ENCODE measurements at regions not wholly inside any gene's neighbourhood (a gene's known extent, or its start where the extent isn't known, plus 50 kb on each side); places are given as distances from the start of the nearest gene placed in this dataset.

DNA sequence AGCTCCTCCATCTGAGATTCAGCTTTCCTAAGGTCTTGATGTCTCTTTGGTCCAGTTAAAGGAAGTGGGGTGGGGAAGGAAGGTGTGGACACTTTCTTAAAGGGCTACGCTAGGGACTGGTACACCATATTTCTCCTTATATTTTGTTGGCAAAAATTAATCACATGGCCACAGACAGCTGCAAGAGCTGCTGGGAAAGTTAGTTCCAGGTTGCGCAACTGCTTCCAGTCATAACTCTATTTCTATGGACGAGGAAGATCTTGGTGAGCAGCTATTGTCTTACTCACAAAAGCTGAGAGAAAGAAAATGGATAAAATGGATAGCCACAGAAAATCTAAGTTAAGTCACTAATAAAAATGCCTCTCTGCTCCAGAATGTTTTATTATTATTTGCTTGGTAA, 60.7 kb upstream of the PPM1B start:
- intact Hi-C loops (cut with DNase I) = no loop called here
- DNase-seq = no peak
- ATAC-seq (ENCODE audit: poor library complexity) = no peak

DNA sequence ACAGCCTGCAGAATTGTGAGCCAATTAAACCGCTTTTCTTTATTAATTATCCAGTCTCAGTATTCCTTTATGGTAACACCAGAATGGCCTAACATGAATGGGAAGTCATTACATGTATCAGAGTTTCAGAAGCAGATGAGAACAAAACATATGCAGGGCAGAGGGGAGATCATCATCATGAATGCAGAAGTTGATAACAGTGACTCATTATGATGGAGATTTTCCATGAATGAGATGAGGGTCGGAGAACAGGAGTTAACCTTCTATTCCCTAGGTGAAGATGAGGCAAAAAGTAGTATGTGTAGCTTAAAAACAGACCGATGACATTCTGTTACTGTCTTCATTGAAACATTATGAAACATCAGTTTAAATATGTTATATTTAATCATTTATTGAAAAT, 59.5 kb upstream of the PPM1B start:
- ATAC-seq (ENCODE audit: poor library complexity) = no peak
- intact Hi-C loops (cut with DNase I) = no loop called here
- no peak for DNase-seq

DNA sequence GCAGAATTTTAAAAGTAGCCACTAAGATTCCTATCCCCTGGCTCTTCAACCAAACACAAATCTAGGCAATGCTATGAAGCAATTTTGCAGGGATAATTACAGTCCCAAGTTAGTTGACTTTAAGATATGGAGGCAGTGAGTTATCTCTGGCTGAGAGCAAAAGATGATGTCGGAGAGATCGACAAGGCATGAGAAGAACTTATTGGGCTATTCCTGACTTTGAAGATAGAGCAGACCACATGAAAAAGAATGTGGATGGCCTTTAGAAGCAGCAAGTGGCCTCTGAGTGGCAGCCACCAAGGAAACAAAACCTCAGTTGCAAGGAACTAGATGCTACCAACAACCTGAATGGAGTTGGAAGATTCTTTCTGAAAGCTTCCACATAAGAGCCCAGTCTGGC, 58.2 kb upstream of the PPM1B start:
- intact Hi-C loops (cut with DNase I) = no loop called here
- DNase-seq (no peak), ATAC-seq (ENCODE audit: poor library complexity) (no peak)

DNA sequence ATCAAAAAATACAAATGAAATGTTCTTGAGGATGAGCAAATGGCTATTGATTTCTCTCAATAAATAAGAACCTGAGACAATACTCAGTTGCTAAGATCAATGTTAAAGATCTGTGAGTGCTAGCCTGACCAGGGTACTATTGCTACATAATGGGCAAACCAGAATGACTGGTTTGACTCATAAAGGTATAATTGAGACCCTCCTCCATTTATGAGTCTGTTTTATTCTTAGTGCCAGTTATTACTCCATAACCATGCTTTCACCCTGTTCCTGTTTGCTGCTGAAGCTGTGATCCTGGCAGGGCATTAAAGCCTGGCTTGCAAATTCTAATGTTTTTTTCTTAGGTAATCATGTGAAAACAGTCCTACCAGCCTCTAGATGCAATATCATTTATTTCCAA, 56.6 kb upstream of the PPM1B start:
- DNase-seq (no peak), ATAC-seq (ENCODE audit: poor library complexity) (no peak)
- intact Hi-C loops (cut with DNase I) = no loop called here

DNA sequence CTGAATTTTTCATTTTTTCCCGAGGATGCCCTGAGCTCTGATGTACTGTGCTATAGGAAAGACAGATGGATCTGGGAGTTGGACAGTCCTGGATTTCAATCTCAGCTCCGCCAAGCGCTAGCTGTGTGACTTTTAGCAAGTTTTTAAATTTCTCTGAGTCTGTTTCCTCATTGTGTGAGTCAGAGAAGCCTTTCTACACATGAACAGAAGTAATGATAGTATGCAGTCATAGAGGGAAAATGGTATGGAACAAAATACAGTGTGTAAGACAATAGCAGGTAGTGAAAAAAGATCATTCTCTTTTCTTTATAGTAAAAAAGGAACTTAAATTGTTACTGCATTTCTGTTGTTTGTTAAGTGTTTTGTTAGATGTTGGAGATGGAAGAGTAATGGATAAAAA, 52.4 kb upstream of the PPM1B start:
- ATAC-seq (ENCODE audit: poor library complexity) = no peak
- DNase-seq = no peak
- intact Hi-C loops (cut with DNase I) = no loop called here

DNA sequence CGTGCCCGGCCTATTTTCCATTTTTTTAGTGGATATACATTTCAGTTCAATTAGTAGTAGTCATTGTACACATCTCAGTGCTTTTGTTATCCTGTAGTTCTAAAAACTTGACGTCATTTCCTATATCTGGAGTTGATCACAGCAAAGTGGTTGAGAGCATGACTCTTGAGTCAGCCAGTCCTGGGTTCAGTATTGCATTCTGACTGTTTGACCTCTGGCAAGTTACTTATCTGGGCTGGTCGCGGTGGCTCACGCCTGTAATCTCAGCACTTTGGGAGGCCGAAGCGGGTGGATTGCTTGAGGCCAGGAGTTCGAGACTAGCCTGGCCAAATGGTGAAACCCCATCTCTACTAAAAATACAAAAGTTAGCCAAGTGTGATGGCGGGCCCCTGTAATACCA, 50.4 kb upstream of the PPM1B start:
- intact Hi-C loops (cut with DNase I) = no loop called here
- ATAC-seq (ENCODE audit: poor library complexity) = no peak

More for the DNA sequence above, 50.4 kb upstream of the PPM1B start:
- DNase-seq = no peak

Measured in Right ventricle myocardium superior (tissue), 1 donor.